Limb (tissue), 2 donors: ENCODE measurements at regions not wholly inside any gene's neighbourhood (a gene's known extent, or its start where the extent isn't known, plus 50 kb on each side); places are given as distances from the start of the nearest gene placed in this dataset.

Experiments used
- DNase-seq, 2 donors: peaks; one replicate each; pipeline ENCODE4 v3.0.0-alpha.2; 2016; ENCODE audit errors: extremely low spot score in 2 of 2

- DNase-seq = no peak
Observed at GRCh38 chr20:36104244-36104643, 50.3 kb upstream of the EPB41L1 start.
